T-cell (primary cell): ENCODE measurements at regions not wholly inside any gene's neighbourhood (a gene's known extent, or its start where the extent isn't known, plus 50 kb on each side); places are given as distances from the start of the nearest gene placed in this dataset.

Source experiments
- ATAC-seq, 4 experiments: fragments of 200-7000 bp in 3 of 4; fragments of 150-1000 bp in 1 of 4; cut with Tn5 transposase; replicated peaks in 1 of 4; 1 replicate in 3 of 4; 2 replicates in 1 of 4; pipeline ENCODE4 v1.10.0; 2021; ENCODE audit warnings: moderate library complexity in 3 of 4, mild to moderate bottlenecking in 2 of 4, moderate number of reproducible peaks in 1 of 4
- CTCF ChIA-PET, 2 donors: fragments of 300-600 bp; sonication (Branson Sonifier 250); formaldehyde crosslinking; loops; one replicate each; lab custom pipeline; 2022; ENCODE audit warnings: antibody characterized with exemption in 2 of 2; lab: Charles Lee
- POLR2A ChIA-PET, 2 donors: fragments of 300-600 bp; sonication (Branson Sonifier 250); formaldehyde crosslinking; loops; one replicate each; lab custom pipeline; 2022; ENCODE audit warnings: antibody characterized with exemption in 2 of 2; lab: Charles Lee
- DNase-seq, 35 experiments: peaks; one replicate each; pipeline versions ENCODE4 v3.0.0 to v3.0.0-alpha.2; 2013 to 2023
- H3K27ac ChIP-seq: one replicate; pipeline ENCODE4 v1.5.1; 2013; ENCODE audit warnings: low read length
- H3K27me3 ChIP-seq, 2 experiments: replicated peaks in 1 of 2; 1 replicate in 1 of 2; 2 replicates in 1 of 2; pipeline versions ENCODE4 v1.6.1 to v1.7.0; 2013; ENCODE audit warnings: low read length in 1 of 2, mixed read lengths in 1 of 2; ENCODE audit not compliant: control insufficient read depth in 2 of 2, insufficient read depth in 2 of 2; ENCODE audit errors: extremely low read depth in 1 of 2
- H3K36me3 ChIP-seq, 2 donors: 1 replicate in 1 of 2; 2 replicates in 1 of 2; pipeline versions ENCODE4 v1.6.1 to v1.7.0; 2013; ENCODE audit warnings: low read length in 1 of 2; ENCODE audit not compliant: control insufficient read depth in 2 of 2, insufficient read depth in 1 of 2; ENCODE audit errors: extremely low read depth in 1 of 2
- H3K4me1 ChIP-seq, 2 experiments: 1 replicate in 1 of 2; 2 replicates in 1 of 2; pipeline versions ENCODE4 v1.6.1 to v1.7.0; 2013; ENCODE audit warnings: low read length in 2 of 2, mixed read lengths in 1 of 2; ENCODE audit not compliant: insufficient read depth in 2 of 2, control insufficient read depth in 1 of 2; ENCODE audit errors: extremely low read depth in 1 of 2
- H3K4me3 ChIP-seq, 2 donors: 1 replicate in 1 of 2; 2 replicates in 1 of 2; pipeline versions ENCODE4 v1.5.1 to v1.7.0; 2013; ENCODE audit warnings: mild to moderate bottlenecking in 2 of 2, low read length in 1 of 2, moderate library complexity in 1 of 2; ENCODE audit not compliant: control insufficient read depth in 1 of 2; ENCODE audit errors: extremely low read depth in 1 of 2
- H3K9me3 ChIP-seq: 2 replicates; pipeline ENCODE4 v1.7.0; 2013
- H3K27ac Mint-ChIP-seq, 2 donors: one replicate each; pipeline ENCODE4 v1.8.0; 2020 to 2021; ENCODE audit warnings: mild to moderate bottlenecking in 2 of 2, mixed read lengths in 2 of 2
- H3K27me3 Mint-ChIP-seq, 2 donors: one replicate each; pipeline ENCODE4 v1.8.0; 2021 to 2022; ENCODE audit warnings: mixed read lengths in 2 of 2
- H3K36me3 Mint-ChIP-seq: one replicate; pipeline ENCODE4 v1.8.0; 2021; ENCODE audit warnings: mixed read lengths
- H3K4me1 Mint-ChIP-seq, 3 donors: one replicate each; pipeline ENCODE4 v1.8.0; 2020 to 2022; ENCODE audit warnings: mixed read lengths in 3 of 3, mild to moderate bottlenecking in 1 of 3
- H3K4me3 Mint-ChIP-seq, 3 donors: one replicate each; pipeline ENCODE4 v1.8.0; 2020 to 2022; ENCODE audit warnings: mild to moderate bottlenecking in 3 of 3, mixed read lengths in 3 of 3, moderate library complexity in 3 of 3
- H3K9me3 Mint-ChIP-seq, 3 donors: one replicate each; pipeline ENCODE4 v1.8.0; 2020 to 2022; ENCODE audit warnings: mixed read lengths in 3 of 3
- WGBS: methylation state at CpG from one replicate; pipeline ENCODE4 v1.1.5; 2013; ENCODE audit warnings: missing lambda C conversion rate; ENCODE audit not compliant: insufficient coverage; 5-methylcytosine and 5-hydroxymethylcytosine counted together

GRCh38 chr1:201678264-201679101 is 139.6 kb downstream of the NAV1 start:
- no peak for DNase-seq
- no peak overlapping the region for H3K4me3 ChIP-seq
- Mint-ChIP-seq H3K9me3 (peaks cover 2 to 3% (median 2%) of the 10 kb centered on the region in 3 donors), H3K4me3 (no peak overlapping the region), H3K27me3 (peaks cover 5 to 11% of the 10 kb centered on the region in 2 donors), H3K27ac (no peak overlapping the region), H3K36me3 (peaks cover 2% of the 10 kb centered on the region), H3K4me1 (no peaks in the 10 kb centered on the region)
- H3K9me3 ChIP-seq, result no peaks in the 10 kb centered on the region
- no peak overlapping the region for H3K27ac ChIP-seq
- POLR2A ChIA-PET, result no interaction called here
- H3K36me3 ChIP-seq, result no peaks in the 10 kb centered on the region
- 83% methylated on average over 3 of the region's 9 CpGs for WGBS
- H3K4me1 ChIP-seq, result no peaks in the 10 kb centered on the region
- ATAC-seq, result no peak
- CTCF ChIA-PET, result interaction anchor here in 1 of 2 donors (0.6 kb wide), 1 partner anchor 448 kb away, joined by 3 read pairs; no protein-coding TSS in a partner anchor
- H3K27me3 ChIP-seq, result peaks cover 0 to 13% of the 10 kb centered on the region in 2 experiments

GRCh38 chr1:201681375-201681774 is 142.4 kb downstream of the NAV1 start:
- Histone ChIP-seq H3K36me3 (no peaks in the 10 kb centered on the region), H3K27ac (no peak overlapping the region), H3K4me3 (no peak overlapping the region), H3K4me1 (no peaks in the 10 kb centered on the region), H3K9me3 (no peaks in the 10 kb centered on the region), H3K27me3 (peaks cover 0 to 7% of the 10 kb centered on the region in 2 experiments)
- peaks cover 2% of the 10 kb centered on the region for H3K36me3 Mint-ChIP-seq
- CTCF ChIA-PET, result no interaction called here
- 79% methylated on average over 6 of the region's 8 CpGs for WGBS
- DNase-seq, result no peak
- POLR2A ChIA-PET, result no interaction called here
- no peaks in the 10 kb centered on the region for H3K4me1 Mint-ChIP-seq
- H3K27ac Mint-ChIP-seq, result no peak overlapping the region
- no peak for ATAC-seq
- peaks cover 2 to 3% (median 2%) of the 10 kb centered on the region in 3 donors for H3K9me3 Mint-ChIP-seq
- H3K4me3 Mint-ChIP-seq, result no peak overlapping the region
- peaks cover 9 to 11% of the 10 kb centered on the region in 2 donors for H3K27me3 Mint-ChIP-seq

DNA sequence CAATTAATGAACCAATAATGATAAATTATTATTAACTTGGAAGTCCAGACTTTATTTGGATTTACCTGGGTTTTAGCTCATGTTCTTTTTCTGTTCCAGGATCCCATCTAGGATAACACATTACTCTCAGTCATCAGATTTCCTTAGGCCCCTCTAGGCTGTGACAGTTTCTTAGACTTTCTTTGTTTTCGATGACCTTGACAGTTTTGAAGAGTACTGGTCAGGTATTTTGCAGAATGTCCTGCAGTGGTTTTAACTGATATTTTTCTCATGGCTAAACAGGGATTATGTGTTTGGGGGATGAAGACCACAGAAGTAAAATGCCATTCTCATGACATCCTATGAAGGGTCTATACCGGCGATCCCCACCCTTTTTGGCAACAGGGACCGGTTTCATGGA is 144.0 kb downstream of the NAV1 start:
- Mint-ChIP-seq H3K27ac (no peak overlapping the region), H3K4me1 (no peaks in the 10 kb centered on the region), H3K9me3 (peaks cover 2 to 3% (median 2%) of the 10 kb centered on the region in 3 donors), H3K27me3 (peaks cover 11 to 12% of the 10 kb centered on the region in 2 donors), H3K36me3 (peaks cover 2% of the 10 kb centered on the region), H3K4me3 (no peak overlapping the region)
- H3K36me3 ChIP-seq, result no peaks in the 10 kb centered on the region
- DNase-seq, result no peak
- no peak overlapping the region for H3K4me3 ChIP-seq
- ChIA-PET CTCF (no interaction called here), POLR2A (no interaction called here)
- H3K4me1 ChIP-seq, result no peaks in the 10 kb centered on the region
- H3K27me3 ChIP-seq, result peaks cover 0 to 5% of the 10 kb centered on the region in 2 experiments
- ATAC-seq, result no peak
- H3K27ac ChIP-seq, result no peak overlapping the region
- H3K9me3 ChIP-seq, result no peaks in the 10 kb centered on the region
- WGBS, result 100% methylated on average over 1 of the region's 4 CpGs

- ChIA-PET POLR2A (no interaction called here), CTCF (no interaction called here)
- Histone ChIP-seq H3K9me3 (no peaks in the 10 kb centered on the region), H3K4me1 (no peaks in the 10 kb centered on the region), H3K27me3 (peaks cover 0 to 5% of the 10 kb centered on the region in 2 experiments), H3K27ac (no peak overlapping the region), H3K4me3 (no peak overlapping the region), H3K36me3 (no peaks in the 10 kb centered on the region)
- Mint-ChIP-seq H3K27ac (no peak overlapping the region), H3K9me3 (peaks cover 2 to 3% (median 2%) of the 10 kb centered on the region in 3 donors), H3K4me3 (no peak overlapping the region), H3K4me1 (no peaks in the 10 kb centered on the region), H3K36me3 (peaks cover 2% of the 10 kb centered on the region), H3K27me3 (peaks cover 11 to 12% of the 10 kb centered on the region in 2 donors)
- WGBS, result 97% methylated on average over 3 of the region's 6 CpGs
- ATAC-seq (no peak), DNase-seq (no peak)
Observed at GRCh38 chr1:201683397-201683796, 144.5 kb downstream of the NAV1 start.

DNA sequence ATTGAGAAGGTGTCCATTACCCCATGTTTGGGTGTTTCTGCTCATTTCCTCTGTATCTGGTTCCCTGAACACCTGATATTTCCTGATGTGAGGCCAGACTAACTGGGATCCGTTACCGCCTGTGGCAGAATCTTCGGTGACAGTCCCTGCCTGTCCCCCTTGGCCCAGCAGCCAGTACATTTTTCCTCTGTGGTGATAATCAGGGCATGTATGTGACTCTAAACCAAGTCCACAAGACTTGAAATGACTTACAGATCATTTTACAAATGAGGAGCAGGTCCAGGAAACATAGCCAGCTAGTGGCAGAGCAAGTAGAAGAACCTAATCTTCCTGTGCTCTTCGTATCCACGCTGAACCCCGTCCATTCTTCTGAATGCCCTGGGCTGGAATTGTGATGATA is 143.5 kb upstream of the IPO9 start:
- Histone ChIP-seq H3K9me3 (no peaks in the 10 kb centered on the region), H3K4me3 (no peak overlapping the region), H3K27ac (no peak overlapping the region), H3K36me3 (no peaks in the 10 kb centered on the region), H3K27me3 (no peaks in the 10 kb centered on the region), H3K4me1 (no peaks in the 10 kb centered on the region)
- Mint-ChIP-seq H3K27me3 (peaks cover 9 to 12% of the 10 kb centered on the region in 2 donors), H3K36me3 (no peaks in the 10 kb centered on the region), H3K4me3 (no peak overlapping the region), H3K27ac (no peak overlapping the region), H3K9me3 (no peaks in the 10 kb centered on the region), H3K4me1 (no peaks in the 10 kb centered on the region)
- ChIA-PET POLR2A (no interaction called here), CTCF (no interaction called here)
- WGBS, result 85% methylated on average over 4 of the region's 6 CpGs
- ATAC-seq, result no peak
- DNase-seq, result no peak

DNA sequence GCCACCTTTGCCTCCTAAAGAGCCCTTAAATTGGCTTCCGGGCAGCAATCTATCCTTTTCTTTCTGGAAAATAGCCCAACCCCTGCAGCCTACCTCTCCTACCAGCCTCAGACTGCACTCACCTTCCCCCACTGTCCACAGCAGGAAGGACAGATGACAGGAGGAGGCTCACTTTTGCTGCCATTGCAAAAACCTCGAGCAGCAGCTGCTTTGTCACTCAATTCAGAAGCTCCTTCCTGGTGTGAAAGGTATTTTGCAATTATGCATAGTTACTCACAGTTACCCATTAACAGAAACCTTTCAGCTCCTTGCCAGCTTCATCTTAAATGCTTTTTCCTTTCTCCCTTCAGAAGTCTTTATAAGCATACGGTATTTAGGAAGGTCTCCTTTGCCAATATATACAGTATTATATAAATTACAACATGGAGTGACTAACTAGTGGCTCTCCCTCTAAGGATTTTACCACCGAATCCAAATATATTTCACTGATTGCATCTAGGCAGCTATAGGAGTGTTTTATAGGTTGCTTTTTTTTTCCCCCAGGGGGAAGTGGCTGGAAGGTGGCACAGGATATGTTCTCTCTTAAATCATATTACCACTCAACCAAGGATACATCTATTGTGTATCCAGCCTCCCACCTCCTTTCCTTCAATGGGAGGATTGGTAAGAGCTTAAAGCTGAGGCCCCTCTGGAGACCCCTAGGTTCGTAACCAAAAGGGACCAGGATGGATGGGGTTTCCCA is 142.1 kb upstream of the IPO9 start:
- WGBS, result 64% methylated on average over 1 of the region's 5 CpGs
- no peak overlapping the region for H3K4me3 Mint-ChIP-seq

More for the DNA sequence above, 142.1 kb upstream of the IPO9 start:
- Mint-ChIP-seq H3K36me3 (no peaks in the 10 kb centered on the region), H3K9me3 (no peaks in the 10 kb centered on the region), H3K4me1 (no peaks in the 10 kb centered on the region), H3K27me3 (peaks cover 4 to 12% of the 10 kb centered on the region in 2 donors), H3K27ac (no peak overlapping the region)
- Histone ChIP-seq H3K4me1 (no peaks in the 10 kb centered on the region), H3K27me3 (no peaks in the 10 kb centered on the region), H3K27ac (no peak overlapping the region), H3K36me3 (no peaks in the 10 kb centered on the region), H3K9me3 (no peaks in the 10 kb centered on the region), H3K4me3 (no peak overlapping the region)
- POLR2A ChIA-PET, result no interaction called here
- DNase-seq (no peak), ATAC-seq (no peak)
- CTCF ChIA-PET, result no interaction called here
